ENCODE measurements at regions not wholly inside any gene's neighbourhood (a gene's known extent, or its start where the extent isn't known, plus 50 kb on each side); places are given as distances from the start of the nearest gene placed in this dataset.

- no peak for DNase-seq
These were observed 127.9 kb upstream of the STT3B start for GRCh38 chr3:31404871-31405270.

- DNase-seq, result no peak
These were observed 127.2 kb upstream of the STT3B start for GRCh38 chr3:31405515-31405914.

GRCh38 chr3:31406896-31407295 is 125.8 kb upstream of the STT3B start:
- DNase-seq, result no peak

GRCh38 chr3:31407665-31408064 is 125.1 kb upstream of the STT3B start:
- no peak for DNase-seq

GRCh38 chr3:31408720-31409119 is 124.0 kb upstream of the STT3B start:
- no peak for DNase-seq

GRCh38 chr3:31409389-31409788 is 123.3 kb upstream of the STT3B start:
- no peak for DNase-seq

GRCh38 chr3:31409866-31410265 is 122.9 kb upstream of the STT3B start:
- no peak for DNase-seq

GRCh38 chr3:31410411-31410810 is 122.3 kb upstream of the STT3B start:
- no peak for DNase-seq

- no peak for DNase-seq
These were observed 119.9 kb upstream of the STT3B start for GRCh38 chr3:31412832-31413231.

- DNase-seq, result no peak
These were observed 119.2 kb upstream of the STT3B start for GRCh38 chr3:31413515-31413914.

GRCh38 chr3:31416980-31417379 is 115.7 kb upstream of the STT3B start:
- no peak for DNase-seq

GRCh38 chr3:31417486-31417885 is 115.2 kb upstream of the STT3B start:
- DNase-seq, result no peak

GRCh38 chr3:31420311-31420710 is 112.4 kb upstream of the STT3B start:
- DNase-seq, result no peak

- DNase-seq, result no peak
These were observed 111.2 kb upstream of the STT3B start for GRCh38 chr3:31421314-31422048.

GRCh38 chr3:31422237-31422636 is 110.5 kb upstream of the STT3B start:
- no peak for DNase-seq

- DNase-seq, result no peak
These were observed 109.2 kb upstream of the STT3B start for GRCh38 chr3:31423482-31423881.

GRCh38 chr3:31425401-31425800 is 107.3 kb upstream of the STT3B start:
- DNase-seq, result no peak

GRCh38 chr3:31427623-31428022 is 105.1 kb upstream of the STT3B start:
- DNase-seq, result no peak

- DNase-seq, result no peak
These were observed 101.4 kb upstream of the STT3B start for GRCh38 chr3:31431321-31431720.

- no peak for DNase-seq
These were observed 99.6 kb upstream of the STT3B start for GRCh38 chr3:31432897-31433678.

GRCh38 chr3:31433679-31433992 is 99.1 kb upstream of the STT3B start:
- no peak for DNase-seq

- no peak for DNase-seq
These were observed 97.9 kb upstream of the STT3B start for GRCh38 chr3:31434819-31435218.

- no peak for DNase-seq
These were observed 95.9 kb upstream of the STT3B start for GRCh38 chr3:31436830-31437229.

- DNase-seq, result no peak
These were observed 94.0 kb upstream of the STT3B start for GRCh38 chr3:31438742-31439141.
